ENCODE measurements at regions not wholly inside any gene's neighbourhood (a gene's known extent, or its start where the extent isn't known, plus 50 kb on each side); places are given as distances from the start of the nearest gene placed in this dataset.

DNA sequence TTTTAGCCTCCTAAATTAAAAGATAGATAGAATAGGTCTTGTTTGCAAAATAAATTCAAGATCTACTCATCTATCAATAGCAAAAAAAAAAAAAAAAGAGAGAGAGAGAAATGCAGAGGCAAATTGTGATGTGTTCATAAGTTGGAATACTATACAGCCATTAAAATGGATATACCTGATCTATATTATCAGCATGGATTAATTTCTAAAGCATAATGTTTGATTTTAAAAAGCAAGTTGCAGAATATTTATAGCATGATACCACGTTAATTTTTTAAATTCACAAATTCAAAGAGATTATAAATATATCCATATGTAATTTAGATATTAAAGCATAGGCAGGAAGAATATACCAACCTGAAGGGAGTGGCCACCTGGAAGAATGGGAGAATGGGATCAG, 114.9 kb upstream of the PTPRT start:
- Mint-ChIP-seq H3K9me3 (ENCODE audit: low read depth) (no peaks in the 10 kb centered on the region), H3K4me1 (no peaks in the 10 kb centered on the region), H3K27ac (no peak overlapping the region), H3K36me3 (ENCODE audit: low read depth) (no peaks in the 10 kb centered on the region), H3K27me3 (peaks cover 6% of the 10 kb centered on the region), H3K4me3 (no peak overlapping the region)
- ChIA-PET CTCF (interaction anchor here (1.3 kb wide), 1 partner anchor 104 kb away, joined by 4 read pairs; no protein-coding TSS in a partner anchor), POLR2A (no interaction called here)
- DNase-seq (no peak), ATAC-seq (no peak)
- intact Hi-C loops (cut with DNase I, micrococcal nuclease): no loop called here

DNA sequence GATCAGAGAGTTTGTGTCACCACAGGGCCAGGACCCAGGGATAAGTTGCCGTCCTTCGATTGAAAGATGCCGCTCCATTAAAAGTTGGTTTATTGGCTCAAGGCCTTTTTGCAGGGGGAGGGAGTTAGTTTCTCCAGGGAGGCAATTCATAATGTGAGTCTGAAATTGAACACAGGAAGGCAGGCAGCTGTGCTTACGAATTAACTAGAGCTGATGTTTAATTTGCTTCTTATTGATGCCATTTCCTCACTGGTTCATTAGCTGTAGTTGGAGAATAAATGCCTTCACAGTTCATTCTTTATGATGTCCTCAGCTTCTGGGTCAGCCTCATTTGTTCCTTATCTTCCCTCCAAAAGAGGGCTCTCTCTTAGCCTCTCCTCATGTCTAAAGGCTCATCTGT, 113.2 kb upstream of the PTPRT start:
- Mint-ChIP-seq H3K27ac (no peak overlapping the region), H3K9me3 (ENCODE audit: low read depth) (no peaks in the 10 kb centered on the region), H3K4me3 (no peak overlapping the region), H3K36me3 (ENCODE audit: low read depth) (no peaks in the 10 kb centered on the region), H3K27me3 (peaks cover 6% of the 10 kb centered on the region), H3K4me1 (no peaks in the 10 kb centered on the region)
- ATAC-seq (no peak), DNase-seq (no peak)
- intact Hi-C loops (cut with DNase I, micrococcal nuclease): no loop called here
- POLR2A ChIA-PET: no interaction called here
- CTCF ChIA-PET: no interaction called here

DNA sequence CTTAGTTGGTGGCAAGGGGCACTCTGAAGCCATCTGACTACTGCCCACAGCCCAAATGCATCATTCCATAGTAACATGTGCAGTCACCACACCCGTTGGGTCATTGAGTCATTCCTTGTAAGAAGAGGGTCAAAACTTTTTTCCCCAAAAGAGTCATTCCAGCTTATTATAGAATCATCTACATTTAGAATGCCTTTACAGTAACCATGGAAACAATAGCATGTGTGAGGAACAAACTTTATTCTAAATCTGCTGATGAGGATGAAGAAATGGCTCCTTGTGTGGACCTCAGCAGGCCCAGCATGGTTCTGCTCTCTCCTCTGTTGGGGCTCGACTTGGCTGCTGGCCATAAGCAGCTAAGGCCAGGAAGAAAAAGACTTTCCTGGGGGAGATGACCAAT, 111.2 kb upstream of the PTPRT start:
- Mint-ChIP-seq H3K9me3 (ENCODE audit: low read depth) (peaks cover 4% of the 10 kb centered on the region), H3K4me1 (no peaks in the 10 kb centered on the region), H3K4me3 (no peak overlapping the region), H3K27me3 (peaks cover 6% of the 10 kb centered on the region), H3K36me3 (ENCODE audit: low read depth) (no peaks in the 10 kb centered on the region), H3K27ac (no peak overlapping the region)
- ChIA-PET CTCF (no interaction called here), POLR2A (no interaction called here)
- DNase-seq (no peak), ATAC-seq (no peak)
- intact Hi-C loops (cut with DNase I, micrococcal nuclease): no loop called here

DNA sequence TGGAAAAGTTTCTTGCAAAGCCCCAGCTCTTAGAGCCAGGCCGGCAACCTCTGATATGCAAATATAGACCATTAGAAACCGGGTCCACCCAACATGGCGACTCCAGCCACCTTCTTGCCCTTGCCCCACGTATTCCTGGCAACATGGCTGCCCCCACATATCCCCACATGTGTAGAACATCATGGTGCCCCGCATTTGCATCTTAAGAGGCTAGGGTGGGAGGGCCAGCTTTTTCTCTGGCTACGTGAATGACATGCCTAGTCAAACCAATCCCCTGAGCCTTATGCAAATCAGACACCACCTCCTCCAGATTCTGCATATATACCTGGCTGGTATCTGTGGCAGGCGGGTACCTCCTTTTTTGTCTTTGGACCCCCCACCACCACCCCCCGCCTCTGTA, 106.1 kb upstream of the PTPRT start:
- Mint-ChIP-seq H3K27me3 (no peaks in the 10 kb centered on the region), H3K36me3 (ENCODE audit: low read depth) (no peaks in the 10 kb centered on the region), H3K9me3 (ENCODE audit: low read depth) (peaks cover 4% of the 10 kb centered on the region), H3K4me3 (no peak overlapping the region), H3K4me1 (no peaks in the 10 kb centered on the region), H3K27ac (no peak overlapping the region)
- DNase-seq: no peak
- ATAC-seq: no peak
- intact Hi-C loops (cut with DNase I, micrococcal nuclease): no loop called here
- ChIA-PET CTCF (interaction anchor here (0.7 kb wide), 1 partner anchor 1105 kb away, joined by 3 read pairs; no protein-coding TSS in a partner anchor), POLR2A (no interaction called here)

DNA sequence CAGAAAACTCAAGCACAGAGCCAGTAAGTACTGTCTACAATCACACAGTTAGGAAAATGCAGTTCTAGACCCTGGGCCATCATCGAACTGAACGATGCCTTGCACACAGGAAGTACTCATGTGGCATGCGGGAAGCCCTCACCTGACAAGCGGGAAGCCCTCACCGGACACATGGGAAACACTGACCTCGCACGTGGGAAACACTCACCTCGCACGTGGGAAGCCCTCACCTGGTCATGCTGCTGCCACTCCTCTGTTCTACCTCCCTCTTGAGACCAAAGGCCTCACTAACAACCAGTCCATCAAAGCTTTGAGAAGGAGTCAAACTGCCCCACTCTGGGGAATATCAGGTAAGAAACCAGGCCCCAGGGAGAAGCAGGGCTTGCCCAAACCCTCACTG, 105.6 kb upstream of the PTPRT start:
- Mint-ChIP-seq H3K9me3 (ENCODE audit: low read depth) (peaks cover 4% of the 10 kb centered on the region), H3K36me3 (ENCODE audit: low read depth) (no peaks in the 10 kb centered on the region), H3K4me1 (no peaks in the 10 kb centered on the region), H3K27ac (no peak overlapping the region), H3K27me3 (no peaks in the 10 kb centered on the region), H3K4me3 (no peak overlapping the region)
- ATAC-seq: no peak
- intact Hi-C loops (cut with DNase I, micrococcal nuclease): no loop called here
- POLR2A ChIA-PET: no interaction called here
- DNase-seq: no peak
- CTCF ChIA-PET: interaction anchor here (0.7 kb wide), 1 partner anchor 1106 kb away, joined by 3 read pairs; no protein-coding TSS in a partner anchor

DNA sequence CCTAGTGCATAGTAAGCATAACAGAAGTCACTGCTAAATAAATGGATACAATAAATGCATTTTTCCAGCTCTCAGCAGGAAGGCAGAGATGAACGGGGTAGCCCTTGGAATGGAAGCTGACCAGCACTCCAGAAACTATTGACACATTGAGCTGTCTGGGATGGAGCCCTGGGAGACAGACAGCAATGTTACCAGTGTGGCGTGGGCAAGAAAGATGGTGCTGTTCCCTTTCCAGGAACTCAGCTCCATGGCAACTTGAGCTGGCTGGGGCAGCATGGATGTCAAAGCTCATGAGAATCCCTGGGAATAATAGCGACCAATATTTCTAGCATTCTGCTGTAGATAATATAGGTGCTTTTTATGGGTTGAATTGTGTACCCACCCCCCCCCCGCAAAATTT, 104.3 kb upstream of the PTPRT start:
- Mint-ChIP-seq H3K36me3 (ENCODE audit: low read depth) (no peaks in the 10 kb centered on the region), H3K4me1 (no peaks in the 10 kb centered on the region), H3K9me3 (ENCODE audit: low read depth) (peaks cover 4% of the 10 kb centered on the region), H3K4me3 (no peak overlapping the region), H3K27ac (no peak overlapping the region), H3K27me3 (no peaks in the 10 kb centered on the region)
- ChIA-PET POLR2A (interaction anchor here (0.6 kb wide), 1 partner anchor 37 kb away, joined by 4 read pairs; no protein-coding TSS in a partner anchor), CTCF (no interaction called here)
- intact Hi-C loops (cut with DNase I, micrococcal nuclease): no loop called here
- DNase-seq (no peak), ATAC-seq (no peak)

DNA sequence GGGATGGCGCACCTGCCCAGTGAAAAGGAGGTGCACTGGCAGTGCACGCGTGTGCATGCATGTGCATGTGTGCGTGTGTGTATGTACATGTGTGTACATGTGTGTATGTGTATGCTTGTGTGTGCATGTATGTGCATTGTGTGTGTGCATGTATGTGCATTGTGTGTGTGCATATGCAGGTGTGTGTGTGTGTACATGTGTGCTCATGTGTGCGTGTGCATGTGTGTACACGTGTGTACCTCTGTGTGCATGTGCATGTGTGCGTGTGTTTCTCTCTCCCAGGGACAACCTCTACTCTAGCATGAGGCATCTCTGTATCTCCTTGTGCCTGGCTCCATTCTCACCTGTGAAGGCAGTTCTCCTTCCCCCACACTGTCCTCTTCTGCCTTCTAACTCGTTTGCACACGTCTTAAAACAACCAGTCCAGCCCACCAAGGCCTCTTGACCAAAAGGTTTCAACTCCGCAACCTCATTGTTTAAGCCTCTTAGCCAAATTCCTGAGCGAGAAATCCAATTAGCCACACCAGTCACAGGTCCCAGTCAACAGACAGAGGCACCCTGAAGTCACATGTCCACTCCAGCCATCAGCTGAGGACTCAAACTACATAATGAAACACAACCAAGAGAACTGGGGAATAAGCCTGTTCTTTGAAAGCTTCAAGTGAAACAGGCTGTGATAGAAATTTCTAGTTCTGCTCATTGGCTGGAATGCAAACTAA, 103.5 kb upstream of the PTPRT start:
- H3K4me1 Mint-ChIP-seq: no peaks in the 10 kb centered on the region
- no peaks in the 10 kb centered on the region for H3K36me3 Mint-ChIP-seq (ENCODE audit: low read depth)
- H3K27me3 Mint-ChIP-seq: no peaks in the 10 kb centered on the region
- no peak for ATAC-seq
- peaks cover 4% of the 10 kb centered on the region for H3K9me3 Mint-ChIP-seq (ENCODE audit: low read depth)
- ChIA-PET POLR2A (no interaction called here), CTCF (no interaction called here)
- H3K27ac Mint-ChIP-seq: no peak overlapping the region
- no peak overlapping the region for H3K4me3 Mint-ChIP-seq
- intact Hi-C loops (cut with DNase I, micrococcal nuclease): no loop called here
- DNase-seq: no peak

DNA sequence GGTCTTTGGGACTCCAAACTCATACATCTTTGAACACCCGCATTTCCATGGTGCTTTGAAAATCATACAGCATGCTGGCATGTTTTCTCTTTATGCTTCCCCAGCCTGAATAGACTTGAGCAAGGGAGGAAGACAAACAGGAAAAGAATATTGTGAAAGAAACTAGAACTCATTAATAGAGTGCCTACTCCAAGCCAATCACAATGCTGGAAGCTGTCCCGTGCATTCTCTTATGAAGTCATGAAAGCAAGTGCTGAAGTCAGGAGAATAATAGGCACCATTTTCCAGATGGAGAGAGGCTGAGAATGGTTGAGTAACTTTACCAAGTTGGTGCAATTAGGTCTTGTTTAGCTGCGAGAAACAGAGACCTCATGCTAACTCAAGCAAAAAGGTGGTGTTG, 102.5 kb upstream of the PTPRT start:
- POLR2A ChIA-PET: no interaction called here
- no peaks in the 10 kb centered on the region for H3K27me3 Mint-ChIP-seq
- DNase-seq (no peak), ATAC-seq (no peak)
- intact Hi-C loops (cut with DNase I, micrococcal nuclease): no loop called here
- H3K27ac Mint-ChIP-seq: no peak overlapping the region
- no peaks in the 10 kb centered on the region for H3K36me3 Mint-ChIP-seq (ENCODE audit: low read depth)
- H3K9me3 Mint-ChIP-seq (ENCODE audit: low read depth): peaks cover 4% of the 10 kb centered on the region
- no peak overlapping the region for H3K4me3 Mint-ChIP-seq
- CTCF ChIA-PET: no interaction called here
- no peaks in the 10 kb centered on the region for H3K4me1 Mint-ChIP-seq

DNA sequence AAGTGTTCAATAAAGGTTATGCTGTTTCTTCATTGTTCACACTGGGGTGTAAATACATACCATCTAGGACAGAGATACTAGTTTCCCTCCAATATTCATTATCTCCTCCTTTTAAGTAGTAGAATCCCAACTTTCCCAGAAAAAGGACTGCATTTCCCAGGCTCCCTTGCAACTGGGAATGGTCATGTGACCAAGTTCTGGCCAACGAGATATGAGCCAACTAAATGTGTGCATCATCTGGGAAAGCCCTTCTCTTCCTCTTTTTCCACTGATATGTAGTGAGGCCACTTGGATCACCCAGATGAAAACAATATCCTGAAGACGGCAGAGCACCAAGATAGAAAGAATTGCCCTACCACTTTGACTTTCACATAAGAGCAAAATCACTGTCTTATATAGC, 97.9 kb upstream of the PTPRT start:
- ChIA-PET CTCF (no interaction called here), POLR2A (no interaction called here)
- no peak for DNase-seq
- H3K27me3 Mint-ChIP-seq: peaks cover 15% of the 10 kb centered on the region
- intact Hi-C loops (cut with DNase I, micrococcal nuclease): no loop called here
- H3K4me3 Mint-ChIP-seq: no peak overlapping the region
- peaks cover 3% of the 10 kb centered on the region for H3K4me1 Mint-ChIP-seq
- no peaks in the 10 kb centered on the region for H3K36me3 Mint-ChIP-seq (ENCODE audit: low read depth)
- H3K9me3 Mint-ChIP-seq (ENCODE audit: low read depth): no peaks in the 10 kb centered on the region
- no peak for ATAC-seq
- no peak overlapping the region for H3K27ac Mint-ChIP-seq

DNA sequence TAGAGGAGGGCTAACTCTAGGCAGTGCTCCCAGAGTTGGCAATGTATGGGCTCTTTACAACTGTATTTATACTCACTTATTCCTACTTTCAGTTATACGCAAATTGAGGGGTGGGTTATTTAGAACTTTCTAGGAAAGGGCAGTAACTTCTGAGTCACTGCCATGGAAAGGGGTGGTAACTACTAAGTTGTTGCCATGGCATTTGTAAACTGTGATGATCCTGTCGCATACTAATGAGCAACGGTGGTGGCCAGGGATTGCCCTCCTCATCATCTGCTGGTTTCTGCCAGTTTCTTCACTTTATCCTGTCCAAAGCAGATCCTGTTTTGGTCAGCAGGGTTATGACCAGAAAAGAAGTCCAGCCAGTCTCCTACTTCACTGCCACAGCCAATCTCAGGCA, 95.5 kb upstream of the PTPRT start:
- ChIA-PET POLR2A (no interaction called here), CTCF (interaction anchor here (0.6 kb wide), 1 partner anchor 52 kb away, joined by 3 read pairs; no protein-coding TSS in a partner anchor)
- DNase-seq: no peak
- Mint-ChIP-seq H3K4me1 (peaks cover 3% of the 10 kb centered on the region), H3K9me3 (ENCODE audit: low read depth) (no peaks in the 10 kb centered on the region), H3K27ac (no peak overlapping the region), H3K36me3 (ENCODE audit: low read depth) (no peaks in the 10 kb centered on the region), H3K4me3 (no peak overlapping the region), H3K27me3 (peaks cover 30% of the 10 kb centered on the region)
- ATAC-seq: no peak
- intact Hi-C loops (cut with DNase I, micrococcal nuclease): no loop called here

DNA sequence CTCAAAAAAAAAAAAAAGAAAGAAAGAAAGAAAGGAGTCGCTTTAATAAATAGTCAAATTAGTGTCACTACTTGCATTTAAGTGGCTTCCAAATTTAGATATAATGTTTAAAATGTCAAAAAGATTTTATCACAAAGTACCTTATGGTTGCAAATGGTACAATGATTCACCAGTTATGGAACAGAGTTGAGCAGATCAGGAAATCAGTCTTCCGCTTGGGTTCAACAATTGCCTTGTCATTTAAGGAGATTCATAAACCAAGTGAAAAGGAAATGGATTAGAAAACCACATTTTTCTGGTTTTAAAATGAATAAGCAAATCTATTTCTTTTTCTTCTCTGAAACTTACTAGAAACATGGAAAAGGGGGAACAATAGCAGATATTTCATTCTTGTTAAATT, 94.8 kb upstream of the PTPRT start:
- Mint-ChIP-seq H3K27ac (no peak overlapping the region), H3K4me3 (no peak overlapping the region), H3K36me3 (ENCODE audit: low read depth) (no peaks in the 10 kb centered on the region), H3K9me3 (ENCODE audit: low read depth) (no peaks in the 10 kb centered on the region), H3K27me3 (peaks cover 30% of the 10 kb centered on the region), H3K4me1 (peaks cover 3% of the 10 kb centered on the region)
- POLR2A ChIA-PET: no interaction called here
- DNase-seq (no peak), ATAC-seq (no peak)
- intact Hi-C loops (cut with DNase I, micrococcal nuclease): no loop called here
- CTCF ChIA-PET: interaction anchor here (0.6 kb wide), 1 partner anchor 51 kb away, joined by 3 read pairs; no protein-coding TSS in a partner anchor

DNA sequence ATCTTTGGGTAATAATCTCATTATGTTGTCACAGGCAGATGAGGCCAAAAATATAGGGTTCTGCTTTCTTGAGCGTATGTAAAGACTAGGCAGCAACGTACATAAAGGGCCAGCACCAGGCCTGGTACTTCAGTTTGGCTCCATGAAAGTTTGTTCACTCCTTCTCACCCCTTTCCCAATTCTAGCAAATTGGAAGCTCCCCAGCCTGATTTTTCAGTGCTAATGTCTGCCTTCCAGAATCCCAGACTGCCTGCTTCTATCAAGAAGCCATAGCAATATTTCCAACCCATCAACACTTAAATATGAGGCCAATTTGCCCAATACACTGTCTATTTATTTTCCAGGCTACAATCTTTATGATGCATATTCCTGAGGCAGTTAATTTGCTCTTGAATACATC, 93.4 kb upstream of the PTPRT start:
- ATAC-seq: no peak
- ChIA-PET CTCF (no interaction called here), POLR2A (no interaction called here)
- no peaks in the 10 kb centered on the region for H3K36me3 Mint-ChIP-seq (ENCODE audit: low read depth)
- no peak overlapping the region for H3K27ac Mint-ChIP-seq
- intact Hi-C loops (cut with DNase I, micrococcal nuclease): no loop called here
- H3K4me1 Mint-ChIP-seq: peaks cover 3% of the 10 kb centered on the region
- no peak overlapping the region for H3K4me3 Mint-ChIP-seq
- no peak for DNase-seq
- no peaks in the 10 kb centered on the region for H3K9me3 Mint-ChIP-seq (ENCODE audit: low read depth)
- peaks cover 34% of the 10 kb centered on the region for H3K27me3 Mint-ChIP-seq

DNA sequence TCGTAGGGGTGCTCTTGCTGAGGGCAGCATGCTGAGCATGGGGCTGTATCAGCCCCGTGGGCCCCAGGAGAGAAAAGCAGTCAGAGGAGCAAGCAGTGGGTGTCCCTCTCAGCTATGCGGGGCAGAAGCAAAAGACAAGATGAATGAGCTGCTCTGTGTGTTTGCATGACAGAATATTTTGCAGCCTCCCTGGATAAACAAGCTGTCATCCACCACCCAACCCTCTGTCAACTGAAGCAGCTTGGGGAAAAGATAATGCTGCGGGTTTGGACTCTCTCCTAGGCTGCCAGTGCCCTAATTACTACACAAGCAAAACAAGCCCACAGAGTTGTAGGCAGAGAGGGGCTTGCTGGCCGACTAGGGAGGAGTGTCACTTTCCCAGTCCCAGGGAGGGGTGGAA, 82.3 kb upstream of the PTPRT start:
- POLR2A ChIA-PET: no interaction called here
- no peak for ATAC-seq
- no peak for DNase-seq

More for the DNA sequence above, 82.3 kb upstream of the PTPRT start:
- Mint-ChIP-seq H3K4me3 (no peak overlapping the region), H3K4me1 (no peaks in the 10 kb centered on the region), H3K27me3 (peaks cover 2% of the 10 kb centered on the region), H3K36me3 (ENCODE audit: low read depth) (no peaks in the 10 kb centered on the region), H3K27ac (no peak overlapping the region), H3K9me3 (ENCODE audit: low read depth) (no peaks in the 10 kb centered on the region)
- intact Hi-C loops (cut with DNase I, micrococcal nuclease): no loop called here
- CTCF ChIA-PET: no interaction called here
